Omental fat pad (tissue), 3 donors: ENCODE measurements at regions not wholly inside any gene's neighbourhood (a gene's known extent, or its start where the extent isn't known, plus 50 kb on each side); places are given as distances from the start of the nearest gene placed in this dataset.
"Not testable (repeated sequence)": the region's sequence is repeated elsewhere in the genome, so short reads cannot be mapped to it uniquely, and the experiment has no call there.

Experiments
- ATAC-seq: fragments of 150-250 bp; one replicate; pipeline ENCODE4 v1.9.1; 2016; ENCODE audit warnings: mild to moderate bottlenecking, moderate library complexity; ENCODE audit not compliant: low FRiP score
- DNase-seq: peaks from one replicate; pipeline ENCODE4 v3.0.0-alpha.2; 2019; ENCODE audit warnings: low spot score
- CTCF ChIP-seq, 3 donors: fragments of 450-650 bp; IDR thresholded peaks; one replicate each; pipeline ENCODE4 v1.5.1; 2016 to 2017; ENCODE audit warnings: antibody characterized with exemption in 3 of 3, mild to moderate bottlenecking in 3 of 3, moderate library complexity in 2 of 3

GRCh38 chr13:76267216-76267615, 619.0 kb downstream of the KCTD12 start:
- no peak for ATAC-seq

GRCh38 chr13:76266561-76266960, 619.6 kb downstream of the KCTD12 start:
- no peak for TF ChIP-seq CTCF (IDR thresholded peaks at IDR 0.05)
- DNase-seq, result no peak
- ATAC-seq, result no peak

More at GRCh38 chr13:76267216-76267615, 619.0 kb downstream of the KCTD12 start:
- DNase-seq, result no peak
- TF ChIP-seq CTCF (IDR thresholded peaks at IDR 0.05), result no peak

GRCh38 chr13:76250211-76250610, 614.1 kb downstream of the LMO7 start:
- no peak for DNase-seq
- ATAC-seq, result no peak
- TF ChIP-seq CTCF (IDR thresholded peaks at IDR 0.05), result no peak

GRCh38 chr13:76245920-76246319, 609.8 kb downstream of the LMO7 start:
- TF ChIP-seq CTCF (IDR thresholded peaks at IDR 0.05), result no peak
- no peak for ATAC-seq
- no peak for DNase-seq

GRCh38 chr13:76245211-76245610, 609.1 kb downstream of the LMO7 start:
- TF ChIP-seq CTCF (IDR thresholded peaks at IDR 0.05), result no peak
- ATAC-seq, result no peak
- DNase-seq, result no peak

GRCh38 chr13:76243120-76243519, 607.0 kb downstream of the LMO7 start:
- ATAC-seq, DNase-seq: not testable (repeated sequence)

- no peak for TF ChIP-seq CTCF (IDR thresholded peaks at IDR 0.05)
- ATAC-seq (no peak), DNase-seq (no peak)
Measured at GRCh38 chr13:76239031-76239680, 603.0 kb downstream of the LMO7 start.
